ENCODE measurements at regions not wholly inside any gene's neighbourhood (a gene's known extent, or its start where the extent isn't known, plus 50 kb on each side); places are given as distances from the start of the nearest gene placed in this dataset.

- no peak overlapping the region for H3K4me3 ChIP-seq (ENCODE audit: low read length in 3 of 3)
- H3K4me1 ChIP-seq (ENCODE audit: control insufficient read depth in 2 of 3, insufficient read depth in 2 of 3, low read depth in 1 of 3, low read length in 3 of 3): no peaks in the 10 kb centered on the region
- no peak for FAIRE-seq
- H3K27me3 ChIP-seq (ENCODE audit: control insufficient read depth, insufficient read depth, low read length): no peaks in the 10 kb centered on the region
- no peaks in the 10 kb centered on the region for H3K36me3 ChIP-seq (ENCODE audit: control insufficient read depth in 2 of 3, insufficient read depth in 3 of 3, low read length in 3 of 3)
- no peak for TF ChIP-seq CTCF (IDR thresholded peaks at IDR 0.05; ENCODE audit: borderline replicate concordance, extremely low read depth, insufficient read depth)
- no peak for DNase-seq
- intact Hi-C loops (cut with DNase I): no loop called here
- H3K9ac ChIP-seq (ENCODE audit: low read length in 3 of 3): no peak overlapping the region
- H3K9me3 ChIP-seq (ENCODE audit: control insufficient read depth in 2 of 3, insufficient read depth in 1 of 3, low read length in 3 of 3): no peaks in the 10 kb centered on the region
- H3K27ac ChIP-seq (ENCODE audit: low read depth in 2 of 2, low read length in 2 of 2): no peak overlapping the region
Observed at GRCh38 chr18:28494151-28494550, 317.2 kb upstream of the CDH2 start.

- Histone ChIP-seq H3K9ac (ENCODE audit: low read length in 3 of 3) (no peak overlapping the region), H3K9me3 (ENCODE audit: control insufficient read depth in 2 of 3, insufficient read depth in 1 of 3, low read length in 3 of 3) (no peaks in the 10 kb centered on the region), H3K27ac (ENCODE audit: low read depth in 2 of 2, low read length in 2 of 2) (no peak overlapping the region), H3K27me3 (ENCODE audit: control insufficient read depth, insufficient read depth, low read length) (no peaks in the 10 kb centered on the region), H3K36me3 (ENCODE audit: control insufficient read depth in 2 of 3, insufficient read depth in 3 of 3, low read length in 3 of 3) (no peaks in the 10 kb centered on the region), H3K4me3 (ENCODE audit: low read length in 3 of 3) (no peak overlapping the region), H3K4me1 (ENCODE audit: control insufficient read depth in 2 of 3, insufficient read depth in 2 of 3, low read depth in 1 of 3, low read length in 3 of 3) (no peaks in the 10 kb centered on the region)
- no peak for TF ChIP-seq CTCF (IDR thresholded peaks at IDR 0.05; ENCODE audit: borderline replicate concordance, extremely low read depth, insufficient read depth)
- FAIRE-seq (no peak), DNase-seq (no peak)
- intact Hi-C loops (cut with DNase I): no loop called here
Observed at GRCh38 chr18:28485918-28486317, 309.0 kb upstream of the CDH2 start.

- no peak for TF ChIP-seq CTCF (IDR thresholded peaks at IDR 0.05; ENCODE audit: borderline replicate concordance, extremely low read depth, insufficient read depth)
- no peak for DNase-seq
- no peaks in the 10 kb centered on the region for H3K36me3 ChIP-seq (ENCODE audit: control insufficient read depth in 2 of 3, insufficient read depth in 3 of 3, low read length in 3 of 3)
- FAIRE-seq: peak; percentile 6
- no peaks in the 10 kb centered on the region for H3K4me1 ChIP-seq (ENCODE audit: control insufficient read depth in 2 of 3, insufficient read depth in 2 of 3, low read depth in 1 of 3, low read length in 3 of 3)
- intact Hi-C loops (cut with DNase I): no loop called here
- no peak overlapping the region for H3K9ac ChIP-seq (ENCODE audit: low read length in 3 of 3)
- no peaks in the 10 kb centered on the region for H3K9me3 ChIP-seq (ENCODE audit: control insufficient read depth in 2 of 3, insufficient read depth in 1 of 3, low read length in 3 of 3)
- no peaks in the 10 kb centered on the region for H3K27me3 ChIP-seq (ENCODE audit: control insufficient read depth, insufficient read depth, low read length)
- no peak overlapping the region for H3K4me3 ChIP-seq (ENCODE audit: low read length in 3 of 3)
- H3K27ac ChIP-seq (ENCODE audit: low read depth in 2 of 2, low read length in 2 of 2): no peak overlapping the region
Observed at GRCh38 chr18:28485210-28485801, 308.4 kb upstream of the CDH2 start.

- TF ChIP-seq CTCF (IDR thresholded peaks at IDR 0.05; ENCODE audit: borderline replicate concordance, extremely low read depth, insufficient read depth): no peak
- intact Hi-C loops (cut with DNase I): no loop called here
- Histone ChIP-seq H3K4me3 (ENCODE audit: low read length in 3 of 3) (no peak overlapping the region), H3K27ac (ENCODE audit: low read depth in 2 of 2, low read length in 2 of 2) (no peak overlapping the region), H3K9me3 (ENCODE audit: control insufficient read depth in 2 of 3, insufficient read depth in 1 of 3, low read length in 3 of 3) (no peaks in the 10 kb centered on the region), H3K4me1 (ENCODE audit: control insufficient read depth in 2 of 3, insufficient read depth in 2 of 3, low read depth in 1 of 3, low read length in 3 of 3) (no peaks in the 10 kb centered on the region), H3K27me3 (ENCODE audit: control insufficient read depth, insufficient read depth, low read length) (no peaks in the 10 kb centered on the region), H3K9ac (ENCODE audit: low read length in 3 of 3) (no peak overlapping the region), H3K36me3 (ENCODE audit: control insufficient read depth in 2 of 3, insufficient read depth in 3 of 3, low read length in 3 of 3) (no peaks in the 10 kb centered on the region)
- DNase-seq: no peak
- FAIRE-seq: no peak
Observed at GRCh38 chr18:28478531-28478930, 301.6 kb upstream of the CDH2 start.
